CD4-positive, CD25-positive, alpha-beta regulatory T cell (primary cell): ENCODE measurements at regions not wholly inside any gene's neighbourhood (a gene's known extent, or its start where the extent isn't known, plus 50 kb on each side); places are given as distances from the start of the nearest gene placed in this dataset.

Source experiments
- ATAC-seq, 2 donors: fragments of 150-1000 bp; cut with Tn5 transposase; one replicate each; pipeline ENCODE4 v1.10.0; 2021; ENCODE audit warnings: low read depth in 2 of 2, moderate number of reproducible peaks in 2 of 2, moderate library complexity in 1 of 2
- DNase-seq, 3 donors: peaks; one replicate each; pipeline versions ENCODE4 v3.0.0 to v3.0.0-alpha.2; 2012 to 2022; ENCODE audit warnings: mixed read lengths in 1 of 3
- H3K27ac ChIP-seq: one replicate; pipeline ENCODE4 v1.7.0; 2013; ENCODE audit warnings: mild to moderate bottlenecking, low read length; ENCODE audit not compliant: insufficient read depth, poor library complexity, severe bottlenecking
- H3K27me3 ChIP-seq: one replicate; pipeline ENCODE4 v1.7.0; 2013; ENCODE audit warnings: low read length; ENCODE audit not compliant: control insufficient read depth, insufficient read depth
- H3K36me3 ChIP-seq: one replicate; pipeline ENCODE4 v1.7.0; 2013; ENCODE audit warnings: mild to moderate bottlenecking, low read length, moderate library complexity; ENCODE audit not compliant: control insufficient read depth, insufficient read depth
- H3K4me1 ChIP-seq: 2 replicates; pipeline ENCODE4 v1.7.0; 2013; ENCODE audit warnings: mild to moderate bottlenecking, low read length; ENCODE audit not compliant: insufficient read depth, control insufficient read depth, poor library complexity, severe bottlenecking
- H3K4me3 ChIP-seq: one replicate; pipeline ENCODE4 v1.7.0; 2013; ENCODE audit warnings: low read depth, mild to moderate bottlenecking, low read length, moderate library complexity
- H3K9me3 ChIP-seq, 2 experiments: 1 replicate in 1 of 2; 2 replicates in 1 of 2; pipeline ENCODE4 v1.7.0; 2013; ENCODE audit warnings: low read length in 2 of 2, mild to moderate bottlenecking in 1 of 2, moderate library complexity in 1 of 2; ENCODE audit not compliant: control insufficient read depth in 2 of 2
- H3K27ac Mint-ChIP-seq, 3 donors: one replicate each; pipeline ENCODE4 v1.8.0; 2020 to 2022; ENCODE audit warnings: mild to moderate bottlenecking in 3 of 3, mixed read lengths in 3 of 3, moderate library complexity in 2 of 3
- H3K27me3 Mint-ChIP-seq: one replicate; pipeline ENCODE4 v1.8.0; 2022; ENCODE audit warnings: mild to moderate bottlenecking, mixed read lengths
- H3K36me3 Mint-ChIP-seq: one replicate; pipeline ENCODE4 v1.8.0; 2020; ENCODE audit warnings: mixed read lengths
- H3K4me1 Mint-ChIP-seq, 4 donors: one replicate each; pipeline ENCODE4 v1.8.0; 2020 to 2022; ENCODE audit warnings: mixed read lengths in 4 of 4, mild to moderate bottlenecking in 1 of 4
- H3K4me3 Mint-ChIP-seq, 4 donors: one replicate each; pipeline ENCODE4 v1.8.0; 2020 to 2022; ENCODE audit warnings: mild to moderate bottlenecking in 4 of 4, mixed read lengths in 4 of 4, moderate library complexity in 3 of 4
- H3K9me3 Mint-ChIP-seq, 7 donors: one replicate each; pipeline ENCODE4 v1.8.0; 2020 to 2022; ENCODE audit warnings: mixed read lengths in 7 of 7, mild to moderate bottlenecking in 3 of 7, moderate library complexity in 2 of 7

- Mint-ChIP-seq H3K9me3 (peaks cover 0 to 6% (median 0%) of the 10 kb centered on the region in 7 donors), H3K36me3 (no peaks in the 10 kb centered on the region), H3K4me1 (no peaks in the 10 kb centered on the region), H3K27ac (no peak overlapping the region), H3K4me3 (no peak overlapping the region), H3K27me3 (no peaks in the 10 kb centered on the region)
- Histone ChIP-seq H3K27ac (no peak overlapping the region), H3K4me1 (no peaks in the 10 kb centered on the region), H3K9me3 (no peaks in the 10 kb centered on the region), H3K4me3 (no peak overlapping the region), H3K27me3 (no peaks in the 10 kb centered on the region), H3K36me3 (no peaks in the 10 kb centered on the region)
- ATAC-seq (no peak), DNase-seq (no peak)
These were observed 691.3 kb upstream of the PTBP2 start for GRCh38 chr1:96030312-96030711.

GRCh38 chr1:96034006-96034405 lies 687.6 kb upstream of the PTBP2 start:
- Mint-ChIP-seq H3K4me3 (no peak overlapping the region), H3K27ac (no peak overlapping the region), H3K4me1 (no peaks in the 10 kb centered on the region), H3K27me3 (no peaks in the 10 kb centered on the region), H3K9me3 (peaks cover 0 to 8% (median 3%) of the 10 kb centered on the region in 7 donors), H3K36me3 (no peaks in the 10 kb centered on the region)
- DNase-seq (no peak), ATAC-seq (no peak)
- Histone ChIP-seq H3K27me3 (no peaks in the 10 kb centered on the region), H3K27ac (no peak overlapping the region), H3K4me3 (no peak overlapping the region), H3K9me3 (no peaks in the 10 kb centered on the region), H3K36me3 (no peaks in the 10 kb centered on the region), H3K4me1 (no peaks in the 10 kb centered on the region)

GRCh38 chr1:96036763-96037162 lies 684.8 kb upstream of the PTBP2 start:
- no peak overlapping the region for H3K4me3 Mint-ChIP-seq

GRCh38 chr1:96038636-96039035 lies 682.9 kb upstream of the PTBP2 start:
- ATAC-seq = no peak
- no peaks in the 10 kb centered on the region for H3K27me3 Mint-ChIP-seq
- Histone ChIP-seq H3K4me3 (no peak overlapping the region), H3K4me1 (no peaks in the 10 kb centered on the region), H3K27ac (no peak overlapping the region), H3K36me3 (no peaks in the 10 kb centered on the region), H3K27me3 (no peaks in the 10 kb centered on the region), H3K9me3 (no peaks in the 10 kb centered on the region)
- no peak for DNase-seq
- no peaks in the 10 kb centered on the region for H3K36me3 Mint-ChIP-seq
- no peak overlapping the region for H3K4me3 Mint-ChIP-seq
- H3K4me1 Mint-ChIP-seq = no peaks in the 10 kb centered on the region
- no peak overlapping the region for H3K27ac Mint-ChIP-seq
- H3K9me3 Mint-ChIP-seq = peaks cover 3 to 9% (median 6%) of the 10 kb centered on the region in 7 donors

More at GRCh38 chr1:96036763-96037162, 684.8 kb upstream of the PTBP2 start:
- Histone ChIP-seq H3K9me3 (no peaks in the 10 kb centered on the region), H3K4me1 (no peaks in the 10 kb centered on the region), H3K4me3 (no peak overlapping the region), H3K27ac (no peak overlapping the region), H3K36me3 (no peaks in the 10 kb centered on the region), H3K27me3 (no peaks in the 10 kb centered on the region)
- H3K9me3 Mint-ChIP-seq = peaks cover 0 to 8% (median 4%) of the 10 kb centered on the region in 7 donors
- no peak for DNase-seq
- H3K36me3 Mint-ChIP-seq = no peaks in the 10 kb centered on the region
- ATAC-seq = no peak
- H3K27me3 Mint-ChIP-seq = no peaks in the 10 kb centered on the region
- H3K27ac Mint-ChIP-seq = no peak overlapping the region
- H3K4me1 Mint-ChIP-seq = no peaks in the 10 kb centered on the region

- Histone ChIP-seq H3K4me3 (no peak overlapping the region), H3K27ac (no peak overlapping the region), H3K4me1 (no peaks in the 10 kb centered on the region), H3K36me3 (no peaks in the 10 kb centered on the region), H3K27me3 (no peaks in the 10 kb centered on the region), H3K9me3 (no peaks in the 10 kb centered on the region)
- ATAC-seq = no peak
- Mint-ChIP-seq H3K27me3 (no peaks in the 10 kb centered on the region), H3K9me3 (peaks cover 3 to 9% (median 4%) of the 10 kb centered on the region in 7 donors), H3K4me3 (no peak overlapping the region), H3K36me3 (no peaks in the 10 kb centered on the region), H3K27ac (no peak overlapping the region), H3K4me1 (no peaks in the 10 kb centered on the region)
- DNase-seq = no peak
These were observed 681.7 kb upstream of the PTBP2 start for GRCh38 chr1:96039910-96040309.

- H3K9me3 Mint-ChIP-seq = peaks cover 3 to 12% (median 6%) of the 10 kb centered on the region in 7 donors
- H3K27me3 Mint-ChIP-seq = no peaks in the 10 kb centered on the region
- H3K9me3 ChIP-seq = no peaks in the 10 kb centered on the region
- no peaks in the 10 kb centered on the region for H3K4me1 Mint-ChIP-seq
- H3K27me3 ChIP-seq = no peaks in the 10 kb centered on the region
- no peak for DNase-seq
- no peak overlapping the region for H3K27ac ChIP-seq
- H3K36me3 Mint-ChIP-seq = no peaks in the 10 kb centered on the region
- H3K4me1 ChIP-seq = no peaks in the 10 kb centered on the region
- ATAC-seq = no peak
- H3K4me3 ChIP-seq = no peak overlapping the region
- no peak overlapping the region for H3K27ac Mint-ChIP-seq
- H3K4me3 Mint-ChIP-seq = no peak overlapping the region
- H3K36me3 ChIP-seq = no peaks in the 10 kb centered on the region
These were observed 680.1 kb upstream of the PTBP2 start for GRCh38 chr1:96041470-96041869.

- Mint-ChIP-seq H3K9me3 (peaks cover 0 to 23% (median 4%) of the 10 kb centered on the region in 7 donors), H3K4me3 (no peak overlapping the region), H3K27me3 (no peaks in the 10 kb centered on the region), H3K36me3 (no peaks in the 10 kb centered on the region), H3K27ac (no peak overlapping the region), H3K4me1 (no peaks in the 10 kb centered on the region)
- ATAC-seq (no peak), DNase-seq (no peak)
- no peak overlapping the region for H3K4me3 ChIP-seq
- no peaks in the 10 kb centered on the region for H3K36me3 ChIP-seq
- H3K4me1 ChIP-seq = no peaks in the 10 kb centered on the region
- no peaks in the 10 kb centered on the region for H3K27me3 ChIP-seq
- no peak overlapping the region for H3K27ac ChIP-seq
- peaks cover 0 to 2% of the 10 kb centered on the region in 2 experiments for H3K9me3 ChIP-seq
These were observed 672.9 kb upstream of the PTBP2 start for GRCh38 chr1:96048572-96049212.

- ATAC-seq = no peak
- no peak overlapping the region for H3K4me3 ChIP-seq
- no peaks in the 10 kb centered on the region for H3K27me3 Mint-ChIP-seq
- no peaks in the 10 kb centered on the region for H3K4me1 Mint-ChIP-seq
- peaks cover 0 to 29% (median 6%) of the 10 kb centered on the region in 7 donors for H3K9me3 Mint-ChIP-seq
- H3K4me1 ChIP-seq = no peaks in the 10 kb centered on the region
- H3K27me3 ChIP-seq = no peaks in the 10 kb centered on the region
- H3K36me3 ChIP-seq = no peaks in the 10 kb centered on the region
- no peak overlapping the region for H3K4me3 Mint-ChIP-seq
- H3K27ac ChIP-seq = no peak overlapping the region
- no peak for DNase-seq
- peaks cover 0 to 2% of the 10 kb centered on the region in 2 experiments for H3K9me3 ChIP-seq
- H3K36me3 Mint-ChIP-seq = no peaks in the 10 kb centered on the region
- no peak overlapping the region for H3K27ac Mint-ChIP-seq
These were observed 671.7 kb upstream of the PTBP2 start for GRCh38 chr1:96049759-96050409.
